SK-N-SH treated with all-trans-retinoic acid at 6 μM for 48 hours (cell line): ENCODE measurements at regions not wholly inside any gene's neighbourhood (a gene's known extent, or its start where the extent isn't known, plus 50 kb on each side); places are given as distances from the start of the nearest gene placed in this dataset.

Source experiments
- ATAC-seq: fragments of 200-7000 bp; cut with Tn5 transposase; 3 replicates; pipeline ENCODE4 v1.9.1; 2020; ENCODE audit warnings: mild to moderate bottlenecking, moderate library complexity
- ARNTL ChIP-seq: fragments of 450-650 bp; formaldehyde crosslinking; IDR thresholded peaks from 2 replicates; pipeline ENCODE4 v1.5.0; 2020; ENCODE audit warnings: low read depth, mild to moderate bottlenecking, moderate library complexity, borderline replicate concordance
- BACH2 ChIP-seq: fragments of 250-450 bp; sonication (Bioruptor Pico); IDR thresholded peaks from 2 replicates; pipeline ENCODE4 v1.9.0; 2021; ENCODE audit warnings: mild to moderate bottlenecking, borderline replicate concordance
- CSDC2 ChIP-seq: fragments of 250-450 bp; sonication (Bioruptor Pico); IDR thresholded peaks from 2 replicates; pipeline ENCODE4 v1.5.0; 2020; ENCODE audit warnings: mild to moderate bottlenecking, moderate library complexity
- CSRNP3 ChIP-seq: fragments of 250-450 bp; sonication (Bioruptor Pico); IDR thresholded peaks from 2 replicates; pipeline ENCODE4 v1.5.1; 2021; ENCODE audit warnings: mild to moderate bottlenecking, moderate library complexity
- ESRRG ChIP-seq: fragments of 250-450 bp; sonication (Bioruptor Pico); IDR thresholded peaks from 2 replicates; pipeline ENCODE4 v1.6.1; 2021; ENCODE audit warnings: mild to moderate bottlenecking
- GLIS3 ChIP-seq: fragments of 250-450 bp; sonication (Bioruptor Pico); IDR thresholded peaks from 2 replicates; pipeline ENCODE4 v1.5.0; 2020; ENCODE audit warnings: mild to moderate bottlenecking, moderate library complexity
- ISL1 ChIP-seq: fragments of 250-450 bp; sonication (Bioruptor Pico); IDR thresholded peaks from 2 replicates; pipeline ENCODE4 v2.1.2; 2022; ENCODE audit warnings: mild to moderate bottlenecking, moderate library complexity
- OSR1 ChIP-seq: fragments of 250-450 bp; sonication (Bioruptor Pico); IDR thresholded peaks from 2 replicates; pipeline ENCODE4 v1.8.0; 2022; ENCODE audit warnings: moderate library complexity, mild to moderate bottlenecking, inconsistent platforms
- PATZ1 ChIP-seq: fragments of 250-450 bp; sonication (Bioruptor Pico); IDR thresholded peaks from 2 replicates; pipeline ENCODE4 v1.8.0; 2020; ENCODE audit warnings: mild to moderate bottlenecking, moderate library complexity, borderline replicate concordance
- PPARA ChIP-seq: fragments of 250-450 bp; sonication (Bioruptor Pico); IDR thresholded peaks from 2 replicates; pipeline ENCODE4 v1.5.0; 2020; ENCODE audit warnings: mild to moderate bottlenecking, borderline replicate concordance
- RARB ChIP-seq: fragments of 250-450 bp; sonication (Bioruptor Pico); IDR thresholded peaks from 2 replicates; pipeline ENCODE4 v1.8.0; 2021; ENCODE audit warnings: mild to moderate bottlenecking, moderate library complexity
- SNAI2 ChIP-seq: fragments of 250-450 bp; sonication (Bioruptor Pico); IDR thresholded peaks from 2 replicates; pipeline ENCODE4 v1.5.0; 2020; ENCODE audit warnings: mild to moderate bottlenecking, moderate library complexity
- TCF4 ChIP-seq: fragments of 250-450 bp; sonication (Bioruptor Pico); IDR thresholded peaks from 2 replicates; pipeline ENCODE4 v1.8.0; 2021; ENCODE audit warnings: mild to moderate bottlenecking, moderate library complexity, borderline replicate concordance
- TOX ChIP-seq: fragments of 250-450 bp; sonication (Bioruptor Pico); IDR thresholded peaks from 2 replicates; pipeline ENCODE4 v1.8.0; 2021; ENCODE audit warnings: mild to moderate bottlenecking, moderate library complexity, borderline replicate concordance
- TSHZ2 ChIP-seq: fragments of 250-450 bp; sonication (Bioruptor Pico); IDR thresholded peaks from 2 replicates; pipeline ENCODE4 v1.5.0; 2020; ENCODE audit warnings: mild to moderate bottlenecking, moderate library complexity
- ZC3H10 ChIP-seq: fragments of 250-450 bp; sonication (Bioruptor Pico); IDR thresholded peaks from 2 replicates; pipeline ENCODE4 v1.5.1; 2021; ENCODE audit warnings: mild to moderate bottlenecking, moderate library complexity
- ZFP3 ChIP-seq: fragments of 250-450 bp; sonication (Bioruptor Pico); IDR thresholded peaks from 2 replicates; pipeline ENCODE4 v1.5.0; 2020; ENCODE audit warnings: mild to moderate bottlenecking, moderate library complexity
- ZFP30 ChIP-seq: fragments of 450-650 bp; formaldehyde crosslinking; IDR thresholded peaks from 2 replicates; pipeline ENCODE4 v1.5.0; 2022; ENCODE audit warnings: mild to moderate bottlenecking, moderate library complexity
- ZNF565 ChIP-seq: fragments of 450-650 bp; formaldehyde crosslinking; conservative IDR thresholded peaks from 2 replicates; pipeline ENCODE4 v1.5.0; 2020; ENCODE audit warnings: low read depth, mild to moderate bottlenecking, moderate library complexity
- ZNF70 ChIP-seq: fragments of 450-650 bp; formaldehyde crosslinking; IDR thresholded peaks from 2 replicates; pipeline ENCODE4 v1.5.0; 2020; ENCODE audit warnings: mild to moderate bottlenecking, moderate library complexity
- ZNF8 ChIP-seq: fragments of 450-650 bp; formaldehyde crosslinking; IDR thresholded peaks from 2 replicates; pipeline ENCODE4 v1.5.0; 2020; ENCODE audit warnings: mild to moderate bottlenecking, moderate library complexity
- TF ChIP-seq, protein P1 (sequence below): fragments of 250-450 bp; sonication (Bioruptor Pico); IDR thresholded peaks from 2 replicates; pipeline ENCODE4 v1.8.0; 2021; ENCODE audit warnings: low read depth, mild to moderate bottlenecking, moderate library complexity, borderline replicate concordance

DNA sequence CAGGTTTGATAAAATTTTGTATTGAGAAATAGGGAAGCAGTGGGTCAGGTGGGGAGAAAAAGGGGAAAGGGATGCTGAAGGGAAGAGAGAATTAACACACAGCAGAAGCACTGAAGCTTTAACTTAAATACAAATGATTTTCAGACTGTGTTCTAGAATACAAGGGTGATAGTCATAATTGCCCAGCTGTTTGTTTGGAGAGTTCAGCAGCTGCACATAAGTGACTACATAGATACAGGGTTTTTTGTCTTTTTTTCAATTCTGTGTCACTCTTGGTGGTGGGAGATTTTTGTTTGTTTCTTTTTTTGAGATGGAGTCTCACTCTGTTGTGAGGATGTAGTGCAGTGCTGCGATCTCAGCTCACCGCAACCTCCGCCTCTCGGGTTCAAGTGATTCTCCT is 590.4 kb upstream of the SEMA6A start:
- TF ChIP-seq TCF4, result no peak
- no peak for TF ChIP-seq PATZ1 (CRISPR knock-in tag)
- TF ChIP-seq ZNF70 (CRISPR knock-in tag), result no peak
- no peak for TF ChIP-seq CSDC2 (CRISPR knock-in tag)
- TF ChIP-seq SNAI2 (CRISPR knock-in tag), result no peak
- TF ChIP-seq RARB (CRISPR knock-in tag), result no peak
- TF ChIP-seq ZNF8 (CRISPR knock-in tag), result no peak
- no peak for TF ChIP-seq ZC3H10 (CRISPR knock-in tag)
- no peak for TF ChIP-seq BACH2
- TF ChIP-seq TSHZ2, result no peak
- no peak for TF ChIP-seq PPARA (CRISPR knock-in tag)
- no peak for TF ChIP-seq ISL1
- TF ChIP-seq, protein P1, sequence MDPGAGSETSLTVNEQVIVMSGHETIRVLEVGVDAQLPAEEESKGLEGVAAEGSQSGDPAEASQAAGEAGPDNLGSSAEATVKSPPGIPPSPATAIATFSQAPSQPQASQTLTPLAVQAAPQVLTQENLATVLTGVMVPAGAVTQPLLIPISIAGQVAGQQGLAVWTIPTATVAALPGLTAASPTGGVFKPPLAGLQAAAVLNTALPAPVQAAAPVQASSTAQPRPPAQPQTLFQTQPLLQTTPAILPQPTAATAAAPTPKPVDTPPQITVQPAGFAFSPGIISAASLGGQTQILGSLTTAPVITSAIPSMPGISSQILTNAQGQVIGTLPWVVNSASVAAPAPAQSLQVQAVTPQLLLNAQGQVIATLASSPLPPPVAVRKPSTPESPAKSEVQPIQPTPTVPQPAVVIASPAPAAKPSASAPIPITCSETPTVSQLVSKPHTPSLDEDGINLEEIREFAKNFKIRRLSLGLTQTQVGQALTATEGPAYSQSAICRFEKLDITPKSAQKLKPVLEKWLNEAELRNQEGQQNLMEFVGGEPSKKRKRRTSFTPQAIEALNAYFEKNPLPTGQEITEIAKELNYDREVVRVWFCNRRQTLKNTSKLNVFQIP (CRISPR knock-in tag), result no peak
- TF ChIP-seq CSRNP3, result no peak
- no peak for TF ChIP-seq TOX (CRISPR knock-in tag)
- ATAC-seq, result no peak

DNA sequence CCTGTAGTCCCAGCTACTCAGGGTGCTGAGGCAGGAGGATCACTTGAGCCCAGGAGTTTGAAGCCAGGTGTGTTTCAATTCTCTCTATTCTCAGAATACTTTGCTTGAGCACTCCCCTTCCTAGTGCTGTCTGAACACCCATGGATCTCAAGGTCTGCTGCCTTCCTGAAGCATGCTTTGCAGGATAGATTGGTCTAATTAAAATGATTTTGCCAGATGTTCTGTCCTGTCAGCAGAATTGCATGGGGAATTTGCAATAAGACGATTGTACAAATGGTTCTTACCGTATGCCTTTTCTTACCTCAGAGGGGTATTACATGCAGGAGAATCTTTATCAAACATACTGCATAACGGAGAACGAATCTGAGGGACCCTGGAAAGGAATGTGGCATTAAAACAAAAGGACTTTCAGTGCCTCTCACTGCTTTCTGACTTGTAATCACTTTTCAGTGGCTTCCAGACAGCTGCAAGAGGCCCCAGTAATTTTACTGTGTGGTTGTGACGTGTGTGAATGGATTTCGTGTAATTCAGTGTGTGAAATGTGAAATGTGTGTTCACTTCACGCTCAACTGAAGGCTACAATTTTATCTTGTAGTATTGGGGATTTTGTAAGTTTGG is 587.2 kb upstream of the SEMA6A start:
- ATAC-seq, result no peak
- no peak for TF ChIP-seq SNAI2 (CRISPR knock-in tag)
- no peak for TF ChIP-seq ZFP30 (CRISPR knock-in tag)
- TF ChIP-seq CSDC2 (CRISPR knock-in tag), result no peak
- no peak for TF ChIP-seq ZC3H10 (CRISPR knock-in tag)
- no peak for TF ChIP-seq PPARA (CRISPR knock-in tag)
- TF ChIP-seq ISL1, result no peak
- no peak for TF ChIP-seq ZNF70 (CRISPR knock-in tag)
- TF ChIP-seq ZNF8 (CRISPR knock-in tag), result no peak
- TF ChIP-seq ZFP3, result no peak
- TF ChIP-seq TSHZ2, result no peak
- no peak for TF ChIP-seq PATZ1 (CRISPR knock-in tag)
- no peak for TF ChIP-seq ESRRG (CRISPR knock-in tag)
- TF ChIP-seq ARNTL (CRISPR knock-in tag), result no peak
- no peak for TF ChIP-seq RARB (CRISPR knock-in tag)
- TF ChIP-seq OSR1 (CRISPR knock-in tag), result no peak
- TF ChIP-seq GLIS3 (CRISPR knock-in tag), result no peak
- no peak for TF ChIP-seq BACH2
- no peak for TF ChIP-seq CSRNP3
- no peak for TF ChIP-seq ZNF565
